Esophagus squamous epithelium (tissue), 4 donors: ENCODE measurements at regions not wholly inside any gene's neighbourhood (a gene's known extent, or its start where the extent isn't known, plus 50 kb on each side); places are given as distances from the start of the nearest gene placed in this dataset.

ENCODE experiments used
- POLR2A ChIP-seq, 4 donors: fragments of 450-650 bp; IDR thresholded peaks; one replicate each; pipeline ENCODE4 v1.6.1; 2017; ENCODE audit warnings: antibody characterized with exemption in 4 of 4, mild to moderate bottlenecking in 4 of 4, moderate library complexity in 3 of 4
- TF ChIP-seq, protein P1 (sequence below), 6 experiments: fragments of 450-650 bp in 4 of 6; fragments of 200-600 bp in 2 of 6; sonication (generic) in 2 of 6; IDR thresholded peaks; one replicate each; pipeline ENCODE4 v1.5.1; 2016 to 2019; ENCODE audit warnings: antibody characterized with exemption in 6 of 6, mild to moderate bottlenecking in 4 of 6, moderate library complexity in 4 of 6

DNA sequence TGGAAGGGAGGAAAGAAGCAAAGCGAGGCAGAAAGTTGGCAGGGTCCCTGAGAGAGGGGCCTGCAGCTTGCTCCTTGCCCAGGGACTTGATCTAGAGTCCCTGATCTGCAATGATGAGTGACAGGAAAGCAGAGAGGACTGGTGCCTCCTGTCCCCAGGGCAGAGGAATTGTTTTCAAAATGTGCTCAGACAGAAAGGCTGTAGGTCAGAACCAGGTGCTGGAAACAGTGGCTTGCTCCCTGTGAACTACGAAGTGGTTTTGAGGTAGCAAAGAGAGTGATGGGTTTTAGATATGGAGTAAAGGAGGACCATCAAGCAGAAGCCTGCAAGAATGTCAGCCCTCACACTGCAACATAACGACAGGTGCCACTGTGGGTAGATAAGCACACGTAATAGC is 164.9 kb upstream of the SERTAD2 start:
- TF ChIP-seq, protein P1, sequence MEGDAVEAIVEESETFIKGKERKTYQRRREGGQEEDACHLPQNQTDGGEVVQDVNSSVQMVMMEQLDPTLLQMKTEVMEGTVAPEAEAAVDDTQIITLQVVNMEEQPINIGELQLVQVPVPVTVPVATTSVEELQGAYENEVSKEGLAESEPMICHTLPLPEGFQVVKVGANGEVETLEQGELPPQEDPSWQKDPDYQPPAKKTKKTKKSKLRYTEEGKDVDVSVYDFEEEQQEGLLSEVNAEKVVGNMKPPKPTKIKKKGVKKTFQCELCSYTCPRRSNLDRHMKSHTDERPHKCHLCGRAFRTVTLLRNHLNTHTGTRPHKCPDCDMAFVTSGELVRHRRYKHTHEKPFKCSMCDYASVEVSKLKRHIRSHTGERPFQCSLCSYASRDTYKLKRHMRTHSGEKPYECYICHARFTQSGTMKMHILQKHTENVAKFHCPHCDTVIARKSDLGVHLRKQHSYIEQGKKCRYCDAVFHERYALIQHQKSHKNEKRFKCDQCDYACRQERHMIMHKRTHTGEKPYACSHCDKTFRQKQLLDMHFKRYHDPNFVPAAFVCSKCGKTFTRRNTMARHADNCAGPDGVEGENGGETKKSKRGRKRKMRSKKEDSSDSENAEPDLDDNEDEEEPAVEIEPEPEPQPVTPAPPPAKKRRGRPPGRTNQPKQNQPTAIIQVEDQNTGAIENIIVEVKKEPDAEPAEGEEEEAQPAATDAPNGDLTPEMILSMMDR (IDR thresholded peaks at IDR 0.05) = no peak
- no peak for TF ChIP-seq POLR2A (IDR thresholded peaks at IDR 0.05)
